ENCODE measurements at regions not wholly inside any gene's neighbourhood (a gene's known extent, or its start where the extent isn't known, plus 50 kb on each side); places are given as distances from the start of the nearest gene placed in this dataset.

- TF ChIP-seq TAF1 (IDR thresholded peaks at IDR 0.05; ENCODE audit: borderline replicate concordance, insufficient read depth, low read length) (no peak), POLR2AphosphoS5 (IDR thresholded peaks at IDR 0.05; ENCODE audit: low read depth, low read length) (no peak)
Measured at GRCh38 chr11:15714641-15715399, 600.1 kb downstream of the INSC start.
